ENCODE measurements at regions not wholly inside any gene's neighbourhood (a gene's known extent, or its start where the extent isn't known, plus 50 kb on each side); places are given as distances from the start of the nearest gene placed in this dataset.
"Not testable (repeated sequence)": the region's sequence is repeated elsewhere in the genome, so short reads cannot be mapped to it uniquely, and the experiment has no call there.

GRCh38 chr4:148849581-148849980, 407.4 kb upstream of the NR3C2 start:
- no peaks in the 10 kb centered on the region for H3K9me3 ChIP-seq
- no peaks in the 10 kb centered on the region for H3K36me3 ChIP-seq
- no peak overlapping the region for H3K4me3 ChIP-seq
- H3K27me3 ChIP-seq: no peaks in the 10 kb centered on the region
- intact Hi-C loops (cut with DNase I): no loop called here
- TF ChIP-seq POLR2A (IDR thresholded peaks at IDR 0.05) (no peak), CTCF (IDR thresholded peaks at IDR 0.05) (no peak)
- H3K27ac ChIP-seq: no peak overlapping the region
- 90 to 100% methylated on average over 2 of the region's 2 CpGs for WGBS, 2 donors
- no peak for DNase-seq
- no peaks in the 10 kb centered on the region for H3K4me1 ChIP-seq

GRCh38 chr4:148847544-148848255, 405.5 kb upstream of the NR3C2 start:
- TF ChIP-seq CTCF (IDR thresholded peaks at IDR 0.05) (no peak), POLR2A (IDR thresholded peaks at IDR 0.05) (no peak)
- intact Hi-C loops (cut with DNase I): no loop called here

GRCh38 chr4:148845609-148846008, 403.4 kb upstream of the NR3C2 start:
- intact Hi-C loops (cut with DNase I): no loop called here
- H3K36me3 ChIP-seq: no peaks in the 10 kb centered on the region
- no peak overlapping the region for H3K4me3 ChIP-seq
- TF ChIP-seq POLR2A (IDR thresholded peaks at IDR 0.05): no peak
- H3K27me3 ChIP-seq: no peaks in the 10 kb centered on the region
- DNase-seq: no peak
- no peaks in the 10 kb centered on the region for H3K4me1 ChIP-seq
- WGBS, 2 donors: 47 to 58% methylated on average over 1 of the region's 1 CpG
- no peaks in the 10 kb centered on the region for H3K9me3 ChIP-seq
- no peak overlapping the region for H3K27ac ChIP-seq

More at GRCh38 chr4:148847544-148848255, 405.5 kb upstream of the NR3C2 start:
- H3K36me3 ChIP-seq: no peaks in the 10 kb centered on the region
- H3K9me3 ChIP-seq: no peaks in the 10 kb centered on the region
- no peak for DNase-seq
- WGBS, 2 donors: 79 to 83% methylated on average over 10 of the region's 10 CpGs
- H3K27me3 ChIP-seq: no peaks in the 10 kb centered on the region
- H3K4me3 ChIP-seq: no peak overlapping the region
- no peaks in the 10 kb centered on the region for H3K4me1 ChIP-seq
- no peak overlapping the region for H3K27ac ChIP-seq

- Histone ChIP-seq H3K4me3 (no peak overlapping the region), H3K9me3 (no peaks in the 10 kb centered on the region), H3K4me1 (no peaks in the 10 kb centered on the region), H3K27ac (no peak overlapping the region), H3K27me3 (no peaks in the 10 kb centered on the region), H3K36me3 (no peaks in the 10 kb centered on the region)
- no peak for DNase-seq
- no peak for TF ChIP-seq POLR2A (IDR thresholded peaks at IDR 0.05)
- TF ChIP-seq CTCF (IDR thresholded peaks at IDR 0.05): no peak
- intact Hi-C loops (cut with DNase I): no loop called here
- 76 to 81% methylated on average over 3 of the region's 3 CpGs for WGBS, 2 donors
Measured at GRCh38 chr4:148843625-148844024, 401.4 kb upstream of the NR3C2 start.

GRCh38 chr4:148842843-148843242, 400.6 kb upstream of the NR3C2 start:
- no peaks in the 10 kb centered on the region for H3K36me3 ChIP-seq
- no peaks in the 10 kb centered on the region for H3K9me3 ChIP-seq
- intact Hi-C loops (cut with DNase I): no loop called here

GRCh38 chr4:148837571-148837970, 395.4 kb upstream of the NR3C2 start:
- 33 to 46% methylated on average over 2 of the region's 2 CpGs for WGBS, 2 donors
- H3K9me3 ChIP-seq; H3K27me3 ChIP-seq; H3K4me1 ChIP-seq; intact Hi-C loops (cut with DNase I); H3K27ac ChIP-seq; H3K4me3 ChIP-seq; DNase-seq; H3K36me3 ChIP-seq: not testable (repeated sequence)

More at GRCh38 chr4:148842843-148843242, 400.6 kb upstream of the NR3C2 start:
- no peak for DNase-seq
- TF ChIP-seq CTCF (IDR thresholded peaks at IDR 0.05) (no peak), POLR2A (IDR thresholded peaks at IDR 0.05) (no peak)
- H3K4me1 ChIP-seq: no peaks in the 10 kb centered on the region
- H3K27ac ChIP-seq: no peak overlapping the region
- WGBS, 2 donors: 84 to 86% methylated on average over 3 of the region's 3 CpGs
- H3K4me3 ChIP-seq: no peak overlapping the region
- H3K27me3 ChIP-seq: no peaks in the 10 kb centered on the region

Measured in esophagus squamous epithelium (tissue), 5 donors.